Right hindlimb (tissue), 1 donor: ENCODE measurements at regions not wholly inside any gene's neighbourhood (a gene's known extent, or its start where the extent isn't known, plus 50 kb on each side); places are given as distances from the start of the nearest gene placed in this dataset.
A peak's percentile ranks its signal among the peaks of the same experiment; 100 is the strongest.
"Not testable (repeated sequence)": the region's sequence is repeated elsewhere in the genome, so short reads cannot be mapped to it uniquely, and the experiment has no call there.

Experiments
- DNase-seq: peaks from one replicate; pipeline ENCODE4 v3.0.0-alpha.2; 2018

DNA sequence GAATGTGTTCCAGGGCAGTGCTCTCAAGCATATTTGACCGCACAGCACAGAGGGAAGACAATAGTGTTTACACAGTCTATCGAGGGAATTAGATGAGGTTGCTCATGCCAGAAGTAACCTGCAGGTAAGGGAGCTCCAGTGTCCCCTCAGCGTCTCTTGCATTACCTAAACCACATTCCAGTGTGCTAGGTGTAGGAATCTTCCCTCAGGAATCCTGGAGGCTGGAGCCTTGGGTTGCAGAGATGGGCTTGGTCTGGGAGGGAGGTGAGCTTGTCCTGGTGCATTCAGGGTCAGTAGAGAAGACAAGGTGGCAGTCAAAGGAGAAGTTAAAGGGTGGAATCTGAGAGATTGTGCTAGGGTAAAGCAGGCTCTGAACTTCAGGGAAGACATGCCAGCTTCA, 56.3 kb downstream of the SOX14 start:
- DNase-seq = no peak

DNA sequence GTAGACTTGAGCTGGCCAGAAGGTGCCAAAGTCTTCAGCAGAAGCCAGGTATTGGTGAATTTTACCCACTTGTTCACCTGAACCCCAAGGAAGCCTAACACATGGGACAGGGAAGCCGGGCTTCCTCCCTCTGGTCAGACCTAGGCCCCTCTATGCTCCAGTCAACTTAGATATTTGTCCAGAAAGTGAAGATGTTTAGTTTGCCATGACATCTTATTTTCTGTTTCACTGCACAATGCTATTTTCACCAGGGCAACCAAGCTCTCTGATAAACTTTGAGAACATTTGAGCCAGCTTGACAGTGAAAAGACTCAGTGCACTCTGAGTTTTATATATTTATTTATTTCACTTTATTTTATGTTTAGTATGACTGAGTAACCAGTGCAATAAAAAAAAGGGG, 71.0 kb downstream of the SOX14 start:
- DNase-seq = no peak

DNA sequence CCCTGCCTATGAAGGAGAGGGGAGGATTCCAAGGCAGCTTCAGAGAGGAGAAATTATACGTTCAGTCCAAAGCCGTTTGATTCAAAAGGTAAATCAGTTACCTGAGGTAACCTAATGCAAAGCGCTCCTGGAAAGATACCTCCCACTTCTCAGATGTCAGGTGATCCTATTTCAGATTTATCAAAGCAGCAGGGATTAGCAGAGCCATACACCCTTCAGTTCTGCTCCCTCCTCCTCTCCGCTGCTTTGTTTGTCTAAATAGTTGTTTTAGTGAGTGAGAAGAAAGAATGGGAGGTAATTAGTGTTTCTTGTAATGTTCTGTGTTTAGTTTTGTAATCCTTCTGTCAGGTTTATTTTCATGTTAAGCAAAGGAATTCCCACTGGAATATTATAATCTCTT, 81.1 kb downstream of the SOX14 start:
- DNase-seq = no peak

DNA sequence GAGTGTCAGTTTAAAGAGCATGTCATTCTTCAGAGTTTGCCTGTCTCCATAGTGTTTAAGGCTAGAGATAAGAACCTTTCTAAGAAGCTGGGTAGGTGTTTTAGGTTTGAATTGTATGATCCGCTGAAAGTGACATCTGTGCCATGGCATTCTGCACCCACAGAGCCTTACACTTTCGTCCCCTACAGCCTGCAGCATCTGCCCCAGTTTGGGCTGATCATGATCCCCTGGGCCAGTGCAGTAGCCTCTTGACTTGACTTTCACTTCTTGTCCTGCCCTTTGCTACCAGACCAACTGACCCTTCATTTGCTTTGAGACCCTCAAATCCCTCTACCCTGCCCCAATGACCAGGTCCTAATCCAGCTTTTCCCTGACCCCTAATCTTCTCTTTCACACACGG, 81.6 kb downstream of the SOX14 start:
- DNase-seq = no peak

DNA sequence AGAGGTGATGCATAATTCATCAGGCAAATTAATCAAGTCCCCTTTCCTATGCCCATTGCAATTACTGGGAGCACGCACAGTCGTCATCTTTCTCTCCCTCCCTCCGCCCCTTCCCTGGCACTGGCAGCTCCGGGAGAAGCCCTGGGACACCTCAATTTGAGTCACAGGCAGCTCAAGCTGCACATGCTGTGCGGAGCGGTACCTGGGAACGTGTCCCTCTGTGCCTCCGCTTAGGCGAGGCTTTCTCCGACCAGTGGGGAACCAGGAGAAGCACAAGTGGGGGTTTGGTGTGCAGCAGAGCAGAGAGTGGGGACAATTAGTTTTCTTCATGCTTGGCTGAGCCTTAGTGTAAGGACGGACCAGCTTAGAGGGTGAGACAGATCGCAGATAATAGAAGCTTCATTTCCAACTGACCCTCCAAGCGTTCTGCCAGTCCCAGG, 88.3 kb downstream of the SOX14 start:
- DNase-seq = no peak

DNA sequence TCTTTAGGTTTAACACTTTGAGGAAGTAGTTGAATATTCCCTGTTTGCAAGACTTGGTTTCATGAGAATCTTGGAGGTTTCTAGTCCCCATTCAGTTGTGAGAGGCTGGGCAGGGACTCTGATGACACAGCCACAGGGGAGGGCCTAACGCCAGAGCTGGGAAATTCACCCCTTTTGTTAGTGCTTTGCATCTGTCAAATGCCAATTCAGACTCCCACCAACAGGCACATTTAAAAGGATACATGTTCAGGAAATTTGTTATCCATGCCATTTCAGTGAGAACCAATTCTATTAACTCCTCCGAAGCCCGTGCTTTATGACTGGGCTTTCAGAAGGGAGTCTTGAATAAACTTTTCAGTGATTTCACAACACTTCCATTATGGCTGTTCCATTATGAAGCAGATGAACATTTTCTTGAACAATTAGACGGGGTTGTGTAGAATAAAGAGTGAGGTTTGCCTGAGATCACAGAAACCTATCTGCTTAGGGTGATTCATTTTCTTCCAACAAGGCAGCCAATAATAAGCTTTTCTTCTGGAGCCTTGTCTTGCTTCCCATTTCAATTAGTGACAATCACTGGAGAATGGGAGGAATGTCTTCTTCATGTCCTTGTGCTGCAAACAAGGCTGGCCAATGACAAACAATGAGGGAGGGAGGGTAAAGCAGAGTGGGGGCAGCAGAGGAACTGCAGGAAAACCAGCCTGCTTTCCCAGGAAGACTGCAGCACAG, 90.6 kb downstream of the SOX14 start:
- no peak for DNase-seq

DNA sequence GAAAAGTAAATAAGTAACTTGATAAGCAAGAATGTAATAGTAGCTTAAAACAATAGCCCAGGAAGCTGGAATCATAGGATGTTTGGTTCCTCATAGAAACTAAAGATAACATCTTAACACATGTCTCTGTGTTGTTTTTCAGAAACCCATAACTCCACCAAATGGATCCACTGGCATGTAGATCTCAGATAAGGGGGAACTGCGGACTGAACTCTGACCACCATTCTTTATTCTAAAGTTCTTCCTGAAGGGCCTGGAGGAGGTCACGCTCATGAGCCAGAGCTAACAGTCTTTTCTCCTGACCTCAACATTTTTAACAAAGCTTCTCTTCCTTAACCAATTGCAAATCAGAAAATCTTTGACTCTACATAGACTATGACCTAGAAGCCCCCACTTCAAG, 101.9 kb downstream of the SOX14 start:
- no peak for DNase-seq

DNA sequence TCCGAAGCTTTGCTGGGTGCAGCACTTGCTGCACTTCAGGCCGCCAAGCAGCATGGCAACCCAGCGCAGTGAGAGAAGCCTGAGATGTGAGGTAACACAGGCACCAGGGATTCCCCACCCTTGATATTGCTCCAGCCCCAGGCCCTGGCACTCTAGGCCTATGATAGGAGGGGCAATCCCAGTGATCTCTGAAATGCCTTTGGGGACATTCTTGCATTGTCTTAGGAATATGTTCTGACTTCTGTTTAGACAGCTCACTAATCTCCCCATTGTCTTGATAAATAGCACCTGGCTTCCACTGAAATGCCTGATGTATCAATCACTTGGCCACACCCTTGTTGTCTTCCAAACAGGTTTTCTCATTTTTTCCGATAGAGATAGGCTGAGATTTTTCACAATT, 102.8 kb downstream of the SOX14 start:
- DNase-seq = no peak

DNA sequence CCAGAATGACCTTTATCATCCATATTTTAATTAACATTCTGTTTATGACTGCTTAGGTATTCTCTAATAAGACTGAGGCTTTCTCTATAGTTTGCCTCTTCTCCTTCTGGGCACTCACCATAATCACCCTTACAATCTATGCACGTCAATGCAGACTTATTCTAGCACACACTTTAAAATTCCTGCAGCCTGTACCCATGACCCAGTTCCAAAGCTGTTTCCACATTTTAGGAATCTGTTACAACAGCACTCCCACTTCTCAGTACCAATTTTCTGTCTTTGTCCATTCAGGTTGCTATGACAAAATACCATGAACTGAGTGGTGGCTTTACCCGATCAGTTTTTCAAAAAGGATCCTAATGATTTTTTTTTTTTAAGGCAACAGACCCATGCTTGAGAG, 103.5 kb downstream of the SOX14 start:
- no peak for DNase-seq

DNA sequence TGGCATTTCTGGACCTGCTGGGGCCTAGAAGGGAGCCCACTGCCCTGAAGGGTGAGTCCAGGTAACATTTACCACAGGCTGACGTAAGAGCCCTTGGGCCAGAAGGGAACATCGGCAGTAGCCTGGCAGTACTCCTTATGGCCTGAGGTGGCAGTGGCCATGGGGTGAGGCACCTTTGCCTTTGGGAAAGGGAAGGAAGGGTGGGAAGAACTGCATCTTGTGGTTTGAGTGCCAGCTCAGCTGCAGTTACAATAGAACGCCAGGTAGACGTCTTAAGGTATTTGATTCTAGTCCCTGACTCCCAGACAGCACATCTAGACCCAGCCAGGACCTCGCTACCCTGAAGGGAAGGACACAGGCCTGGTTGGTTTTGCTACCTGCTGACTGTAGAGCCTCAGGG, 104.9 kb downstream of the SOX14 start:
- no peak for DNase-seq

DNA sequence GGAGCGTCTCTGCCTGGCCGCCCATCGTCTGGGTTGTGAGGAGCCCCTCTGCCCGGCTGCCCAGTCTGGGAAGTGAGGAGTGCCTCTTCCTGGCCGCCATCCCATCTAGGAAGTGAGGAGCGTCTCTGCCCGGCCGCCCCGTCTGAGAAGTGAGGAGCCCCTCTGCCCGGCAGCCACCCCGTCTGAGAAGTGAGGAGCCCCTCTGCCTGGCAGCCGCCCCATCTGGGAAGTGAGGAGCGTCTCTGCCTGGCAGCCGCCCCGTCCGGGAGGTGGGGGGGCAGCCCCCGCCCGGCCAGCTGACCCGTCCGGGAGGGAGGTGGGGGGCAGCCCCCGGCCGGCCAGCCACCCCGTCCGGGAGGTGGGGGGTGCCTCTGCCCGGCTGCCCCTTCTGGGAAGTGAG, 108.5 kb downstream of the SOX14 start:
- not testable (repeated sequence) for DNase-seq

DNA sequence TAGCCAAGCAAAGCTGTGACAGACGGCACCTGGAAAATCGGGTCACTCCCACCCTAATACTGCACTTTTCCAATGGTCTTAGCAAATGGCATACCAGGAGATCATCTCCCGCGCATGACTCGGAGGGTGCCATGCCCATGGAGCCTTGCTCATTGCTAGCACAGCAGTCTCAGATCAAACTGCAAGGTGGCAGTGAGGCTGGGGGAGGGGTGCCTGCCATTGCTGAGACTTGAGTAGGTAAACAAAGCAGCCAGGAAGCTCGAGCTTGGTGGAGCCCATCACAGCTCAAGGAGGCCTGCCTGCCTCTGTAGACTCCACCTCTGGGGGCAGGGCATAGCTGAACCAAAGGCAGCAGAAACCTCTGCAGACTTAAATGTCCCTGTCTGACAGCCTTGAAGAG, 113.1 kb upstream of the CLDN18 start:
- not testable (repeated sequence) for DNase-seq

DNA sequence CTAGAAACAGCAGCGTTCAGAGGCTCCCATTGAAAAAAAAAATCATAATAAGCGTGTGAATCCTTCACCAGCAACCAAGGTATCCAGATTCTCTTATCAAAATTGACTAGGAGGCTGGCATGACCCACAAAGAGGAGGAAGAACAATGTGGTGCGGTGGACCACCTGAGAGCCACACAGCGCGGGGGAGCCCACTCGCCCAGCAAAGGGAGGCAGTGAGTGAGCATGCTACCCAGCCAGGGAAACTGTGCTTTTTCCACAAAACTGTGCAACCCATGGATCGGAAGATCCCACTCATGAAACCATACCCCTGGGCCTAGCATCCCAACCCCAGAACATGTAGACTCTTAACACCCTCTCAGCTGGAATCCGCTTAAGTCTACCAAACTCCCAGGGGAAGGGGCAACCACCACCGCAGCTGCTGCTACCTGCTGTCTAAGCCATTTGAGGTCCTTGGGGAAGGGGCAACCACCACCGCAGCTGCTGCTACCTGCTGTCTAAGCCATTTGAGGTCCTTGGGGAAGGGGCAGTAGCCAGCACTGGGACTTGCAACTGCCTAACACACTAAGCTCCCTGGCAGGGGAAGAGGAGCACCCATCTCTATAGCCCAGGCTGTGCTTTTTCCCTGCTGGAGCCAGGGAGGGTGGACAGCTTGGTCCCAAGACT, 102.8 kb upstream of the CLDN18 start:
- no peak for DNase-seq

DNA sequence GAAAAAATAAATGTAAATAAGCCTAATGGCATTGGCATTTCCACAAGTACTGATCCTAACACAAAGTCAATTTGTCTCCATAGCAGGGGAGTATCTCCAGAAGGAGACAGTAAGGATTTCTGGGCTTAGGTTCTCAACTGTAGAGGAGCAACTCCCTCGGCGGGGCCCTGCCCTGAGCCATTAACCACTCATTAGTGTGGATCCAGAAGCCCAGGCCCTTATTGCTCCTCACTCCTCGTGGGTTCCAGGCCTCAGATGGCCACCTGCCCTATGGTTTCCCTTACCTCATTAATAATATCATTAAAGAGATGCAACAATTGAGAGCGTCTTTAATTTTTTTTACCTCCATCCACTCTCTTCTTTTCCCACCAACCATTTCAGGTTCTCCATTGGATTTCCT, 85.3 kb upstream of the CLDN18 start:
- DNase-seq = no peak

DNA sequence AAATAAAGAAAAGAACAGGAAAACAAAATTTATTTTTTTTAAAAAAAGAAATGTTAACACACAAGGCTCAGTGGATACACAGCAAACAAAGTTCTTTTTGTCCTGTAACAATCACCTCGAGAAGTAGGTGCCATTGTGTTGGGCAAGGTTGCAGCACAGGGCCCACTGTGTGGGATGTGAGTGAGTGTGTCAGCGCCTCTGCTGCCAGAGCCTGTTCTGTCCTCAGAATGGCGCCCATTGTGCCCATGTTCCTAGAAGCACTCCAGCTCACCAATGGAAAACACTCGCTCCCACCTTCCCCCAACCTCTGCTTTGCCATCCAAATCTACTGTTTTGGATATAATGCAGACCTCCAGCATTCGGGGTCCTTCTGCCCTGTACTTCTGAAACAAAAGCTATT, 84.9 kb upstream of the CLDN18 start:
- DNase-seq = no peak

DNA sequence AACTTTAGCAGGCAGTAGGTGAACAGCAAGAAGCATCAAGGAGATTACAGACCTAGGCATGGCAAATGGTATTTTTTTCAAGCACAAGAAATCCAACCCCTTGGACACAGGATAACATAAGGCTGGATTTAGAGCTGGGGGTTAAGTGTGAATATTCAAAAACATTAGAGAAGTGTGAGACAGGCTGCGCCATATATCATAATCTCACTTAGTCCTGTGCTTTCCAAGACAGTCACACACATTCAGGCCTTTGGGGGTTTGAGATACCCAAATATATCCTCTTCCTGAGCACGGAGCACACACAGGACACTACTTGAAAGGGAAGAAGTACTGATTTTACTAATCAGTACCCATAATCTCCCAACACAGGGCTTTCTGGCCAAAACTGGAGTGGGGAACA, 83.0 kb upstream of the CLDN18 start:
- no peak for DNase-seq

DNA sequence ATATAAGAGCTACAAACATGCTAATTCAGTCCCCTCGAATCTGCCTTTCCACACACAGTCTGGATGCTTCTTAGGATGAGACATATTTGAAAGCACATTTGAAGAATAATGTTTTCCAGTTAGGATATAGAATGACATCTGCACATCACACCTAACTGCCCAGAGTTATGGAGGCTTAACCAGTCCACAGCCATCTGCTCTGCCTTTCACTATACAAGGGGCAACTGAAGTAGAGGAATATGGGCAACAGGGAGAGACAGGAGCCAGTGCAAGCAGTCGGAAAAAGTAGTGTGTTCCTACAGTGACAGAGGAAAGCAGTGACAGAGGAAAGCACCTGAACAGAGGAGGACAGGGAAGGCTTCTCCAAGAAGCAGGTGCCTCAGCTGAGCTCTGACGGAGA, 79.0 kb upstream of the CLDN18 start:
- DNase-seq = no peak

DNA sequence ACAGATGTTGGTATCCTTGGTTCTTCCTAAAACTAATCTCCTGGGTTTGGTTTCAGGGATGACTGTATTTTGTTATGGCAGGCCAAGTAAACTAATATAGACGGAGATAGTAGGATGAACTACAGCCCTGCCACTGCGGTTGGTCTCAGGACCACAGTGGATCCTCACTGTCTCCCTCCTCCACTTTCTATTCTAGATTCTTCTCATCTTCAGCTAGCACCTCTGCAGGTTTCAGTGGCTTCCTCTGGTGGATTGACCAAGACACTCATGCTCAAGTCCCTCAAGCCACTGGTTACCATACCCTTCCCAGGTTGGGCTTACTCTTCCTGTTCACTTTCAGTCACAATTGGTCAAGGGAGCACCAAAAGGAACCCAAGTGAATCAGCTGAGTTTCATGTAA, 71.1 kb upstream of the CLDN18 start:
- no peak for DNase-seq

DNA sequence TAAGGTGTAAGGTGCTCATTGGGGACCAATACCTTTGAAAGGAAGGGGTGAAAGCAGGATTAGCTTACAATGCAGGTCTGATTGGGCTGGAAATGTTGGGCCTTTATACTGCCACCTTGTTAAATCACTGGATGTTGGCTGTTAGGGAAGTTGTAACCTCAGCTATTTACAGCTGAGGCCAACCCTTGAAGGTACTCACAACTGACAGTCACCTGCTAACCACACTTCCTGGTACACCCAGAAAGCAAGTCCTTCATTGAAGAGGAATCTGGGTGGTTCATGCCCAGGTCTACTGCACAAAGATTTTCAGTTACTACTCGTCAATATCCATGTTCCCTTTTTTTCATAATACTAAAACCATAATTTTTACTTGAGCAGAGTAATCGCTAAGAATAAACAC, 65.4 kb upstream of the CLDN18 start:
- DNase-seq = no peak

DNA sequence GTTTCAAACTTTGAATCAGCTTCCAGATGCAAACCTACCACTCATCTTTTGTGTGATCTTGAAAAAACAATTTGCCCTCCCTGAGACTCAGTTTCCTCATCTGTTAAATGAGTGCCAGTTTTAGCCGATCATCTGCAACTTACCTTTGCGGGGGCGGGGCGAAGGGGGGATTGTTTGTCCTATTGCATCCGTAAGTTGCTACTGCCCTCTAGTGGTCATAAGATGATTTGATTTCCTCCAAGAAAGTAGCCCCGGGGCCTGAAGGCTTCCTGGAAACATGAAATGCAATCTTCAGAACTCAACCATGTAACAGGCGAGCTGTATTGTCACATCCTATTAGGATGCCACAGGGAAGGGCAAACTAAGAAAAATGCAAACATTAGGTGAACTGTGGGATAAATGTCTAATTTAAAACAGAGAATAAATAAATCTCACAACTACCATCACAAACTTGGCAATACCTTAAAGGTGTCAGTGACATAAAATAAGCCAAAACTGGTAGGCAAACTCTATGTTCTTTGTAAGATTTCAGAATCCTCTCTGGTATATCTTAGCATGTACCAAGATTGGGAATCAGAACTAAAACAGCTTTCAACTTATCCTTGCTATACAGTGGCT, 63.5 kb upstream of the CLDN18 start:
- peak; percentile 27 for DNase-seq

DNA sequence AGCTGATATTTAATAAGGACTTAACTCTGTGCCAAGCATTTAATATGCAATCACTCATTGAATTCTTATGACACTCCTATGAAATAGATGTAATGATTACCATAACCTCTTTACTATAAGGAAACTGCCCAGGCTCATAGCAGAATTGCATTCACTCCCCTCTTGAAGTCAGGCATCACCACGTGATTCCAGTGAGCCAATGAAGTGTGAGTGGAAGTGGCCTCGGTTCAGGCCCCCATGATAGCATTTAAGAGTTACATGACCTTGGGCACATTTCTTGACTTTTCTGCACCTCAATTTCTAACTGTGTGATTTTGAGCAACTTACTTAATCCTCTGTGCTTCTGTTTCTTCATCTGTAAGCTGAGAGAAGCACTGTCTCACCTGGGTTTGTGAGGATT, 62.8 kb upstream of the CLDN18 start:
- DNase-seq = no peak

DNA sequence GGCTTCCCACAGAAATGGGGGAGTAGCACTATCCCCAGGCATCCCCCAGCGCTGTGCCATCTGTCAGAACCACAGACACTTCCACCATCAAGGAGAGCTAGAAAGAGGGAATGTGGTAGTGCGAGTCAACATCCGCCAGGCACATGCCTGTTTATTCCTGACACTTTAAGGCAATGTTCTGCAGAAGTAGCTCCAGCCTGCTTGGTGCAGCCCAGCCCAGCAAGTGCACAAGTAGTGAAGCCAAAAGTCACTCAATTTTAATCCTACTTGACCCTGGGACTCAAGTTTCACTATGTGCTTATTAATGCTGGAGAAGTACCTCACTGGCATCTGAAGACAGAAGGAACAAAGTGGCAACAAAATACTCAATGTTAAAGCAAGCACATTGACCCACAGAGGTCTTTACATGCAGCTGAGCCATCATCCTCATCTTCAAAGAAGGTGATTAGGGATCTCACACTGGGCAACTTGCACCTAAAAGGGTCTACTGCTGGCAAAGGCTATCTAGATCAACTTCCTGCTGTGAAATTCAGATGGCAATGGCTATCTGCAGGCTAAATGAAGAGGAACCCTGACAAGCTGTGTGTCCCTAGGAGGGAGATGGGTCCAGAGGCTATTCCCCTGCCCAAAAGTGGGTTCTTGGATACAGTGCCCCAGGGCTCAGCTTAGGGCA, 61.4 kb upstream of the CLDN18 start:
- no peak for DNase-seq

DNA sequence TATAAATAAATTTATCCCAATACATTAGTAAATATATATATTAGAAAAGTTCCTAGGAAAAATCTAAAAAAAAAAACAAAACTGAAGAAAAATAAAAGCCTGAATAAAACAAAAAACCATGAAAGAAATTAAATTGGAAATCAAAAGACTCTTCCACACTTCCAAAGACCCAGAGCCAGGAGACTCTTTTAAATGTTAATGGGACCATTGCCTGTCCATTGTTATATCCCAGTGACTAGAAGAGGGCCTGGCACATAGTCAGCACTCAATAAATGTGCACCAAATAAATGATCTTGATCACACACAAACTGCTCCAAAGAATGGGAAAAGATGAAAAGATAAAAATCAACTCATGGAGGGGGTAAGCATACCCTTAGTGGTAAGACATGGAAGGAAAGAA, 51.3 kb upstream of the CLDN18 start:
- no peak for DNase-seq
